Stimulated activated CD8-positive, alpha-beta memory T cell treated with anti-CD3 and anti-CD28 coated beads, Interleukin-2, amount 100 ng/mL, for 1 hour (primary cell): ENCODE measurements at regions not wholly inside any gene's neighbourhood (a gene's known extent, or its start where the extent isn't known, plus 50 kb on each side); places are given as distances from the start of the nearest gene placed in this dataset.
A peak's percentile ranks its signal among the peaks of the same experiment; 100 is the strongest.
"Not testable (repeated sequence)": the region's sequence is repeated elsewhere in the genome, so short reads cannot be mapped to it uniquely, and the experiment has no call there.

Source experiments
- DNase-seq, 2 donors: peaks; one replicate each; pipeline ENCODE4 v3.0.0-alpha.2; 2020; ENCODE audit warnings: low read depth in 2 of 2

GRCh38 chr14:52202151-52202550 lies 65.3 kb upstream of the PTGDR start:
- no peak for DNase-seq

DNA sequence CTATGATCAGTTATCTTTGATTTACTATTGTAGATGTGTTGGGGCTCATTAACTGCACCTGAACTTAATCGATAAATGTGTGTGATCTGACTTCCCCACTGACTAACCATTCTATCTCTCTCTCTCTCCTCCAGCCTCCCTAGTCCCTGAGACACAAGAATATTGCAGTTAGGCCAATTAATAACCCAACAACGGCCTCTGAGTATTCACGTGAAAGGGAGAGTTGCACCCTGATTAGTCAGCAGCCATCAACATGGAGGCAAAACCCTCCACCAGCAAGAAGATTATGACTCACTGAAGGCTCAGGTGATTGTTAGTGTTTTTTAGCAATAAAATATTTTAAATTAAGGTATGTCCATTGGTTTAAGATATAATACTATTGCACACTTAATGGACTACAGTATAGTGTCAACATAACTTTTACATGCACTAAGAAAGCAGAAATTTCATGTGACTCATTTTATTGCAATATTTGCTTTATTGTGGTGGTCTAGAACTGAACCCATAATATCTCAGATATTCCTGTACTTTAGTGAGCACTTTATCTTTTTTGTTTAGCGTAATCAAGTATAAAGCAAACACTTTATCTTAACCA lies 77.1 kb upstream of the PTGDR start:
- no peak for DNase-seq

DNA sequence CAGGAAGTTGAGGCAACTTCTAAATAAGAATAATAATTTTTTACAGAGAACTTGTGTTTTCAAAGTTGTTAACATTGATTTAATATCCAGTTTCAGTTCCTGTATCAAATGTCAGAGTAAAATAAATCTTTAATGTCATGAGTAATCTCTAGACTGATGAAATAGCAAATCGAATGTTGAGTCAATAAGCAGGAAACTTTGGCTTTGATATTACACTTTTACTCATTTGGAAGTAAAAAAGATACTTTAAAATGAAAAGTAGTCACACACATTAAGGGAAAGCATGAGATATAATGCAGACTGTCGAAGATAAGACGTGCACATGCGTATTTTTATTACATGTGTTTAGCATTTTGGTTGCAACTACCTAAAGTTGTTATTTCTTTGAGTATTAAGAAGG lies 78.2 kb upstream of the PTGDR start:
- DNase-seq = no peak

GRCh38 chr14:52188381-52188780 lies 79.1 kb upstream of the PTGDR start:
- no peak for DNase-seq

DNA sequence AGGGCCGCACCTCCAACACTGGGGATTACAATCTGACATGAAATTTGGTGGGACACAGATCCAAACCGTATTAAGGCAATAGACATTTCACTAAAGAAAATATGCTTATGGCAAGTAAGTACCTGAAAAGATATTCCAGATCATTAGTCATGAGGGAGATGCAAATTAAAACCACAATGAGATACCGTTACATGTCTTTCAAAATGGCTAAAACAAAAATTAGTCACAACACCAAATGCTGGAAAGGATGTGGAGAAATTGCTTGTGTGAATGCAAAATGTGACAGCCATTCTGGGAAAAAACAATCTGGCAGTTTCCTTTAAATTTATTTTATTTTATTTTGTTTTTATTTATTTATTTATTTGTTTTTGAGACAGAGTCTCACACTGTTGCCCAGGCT lies 82.3 kb upstream of the PTGDR start:
- no peak for DNase-seq

DNA sequence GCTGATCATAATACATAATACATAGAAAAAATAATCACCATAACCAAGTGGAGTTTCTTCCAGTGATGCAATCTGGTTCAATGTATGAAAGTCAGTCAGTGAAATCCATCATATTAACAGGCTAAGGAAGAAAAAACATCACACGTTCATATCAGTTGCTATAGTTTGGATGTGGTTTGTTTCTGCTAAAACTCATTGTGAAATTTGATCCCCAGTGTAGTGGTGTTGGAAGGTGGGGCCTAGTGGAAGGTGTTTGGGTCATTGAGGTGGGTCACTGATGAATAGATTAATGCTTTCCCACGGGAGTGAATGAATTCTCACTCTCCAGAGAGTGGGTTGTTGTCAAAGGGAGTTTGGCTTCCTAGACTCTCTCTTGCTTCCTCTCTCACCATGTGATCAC lies 84.6 kb upstream of the PTGDR start:
- DNase-seq = no peak

DNA sequence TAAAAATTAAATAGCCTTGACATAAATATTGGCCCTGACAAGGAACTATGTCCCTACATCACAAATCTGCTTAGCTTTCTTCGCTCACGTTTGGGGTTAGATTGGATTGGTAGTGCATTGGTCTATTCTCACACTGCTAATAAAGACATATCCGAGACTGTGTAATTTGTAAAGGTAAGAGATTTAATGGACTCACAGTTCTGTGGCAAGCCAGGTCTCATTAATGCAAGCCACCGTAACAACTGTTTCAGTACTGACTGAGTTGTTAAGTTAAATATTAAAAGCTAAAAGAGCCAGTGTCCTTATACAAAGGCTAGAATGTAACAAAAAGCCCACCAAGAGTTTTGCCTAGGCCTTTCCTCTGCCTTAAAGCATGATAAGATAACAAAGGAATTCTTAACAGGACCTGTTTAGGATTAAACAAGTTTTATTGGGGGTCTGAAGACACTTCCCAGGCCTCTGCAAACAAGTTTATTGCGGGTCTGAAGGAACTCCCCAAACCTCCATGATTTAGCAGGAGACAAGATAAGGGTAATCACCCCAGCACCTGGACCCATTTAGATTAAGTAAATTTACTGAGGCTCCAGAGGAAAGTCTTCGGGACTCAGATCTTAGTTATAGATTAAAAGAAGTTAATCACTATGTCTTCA lies 88.2 kb upstream of the PTGDR start:
- DNase-seq = no peak

- DNase-seq = peak; percentile 11 to 21
These were observed 91.5 kb upstream of the PTGDR start for GRCh38 chr14:52175982-52176502.

DNA sequence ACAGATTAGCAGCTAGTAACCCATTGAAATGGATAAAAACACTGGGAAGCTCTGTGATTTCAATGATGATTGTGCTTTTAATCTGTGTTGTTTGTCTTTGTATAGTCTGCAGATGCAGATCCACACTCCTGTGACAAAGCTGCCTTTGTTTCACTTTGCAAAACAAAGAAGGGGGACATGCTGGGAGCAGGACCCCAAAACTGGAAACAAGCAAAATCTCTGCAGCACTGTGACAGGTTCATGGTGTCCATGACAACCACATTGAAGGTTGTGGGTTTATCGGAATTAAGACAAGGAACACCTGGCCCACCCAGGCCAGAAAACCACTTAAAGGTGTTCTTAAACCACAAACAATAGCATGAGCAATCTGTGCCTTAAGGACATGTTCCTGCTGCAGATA lies 95.6 kb upstream of the PTGDR start:
- not testable (repeated sequence) for DNase-seq

DNA sequence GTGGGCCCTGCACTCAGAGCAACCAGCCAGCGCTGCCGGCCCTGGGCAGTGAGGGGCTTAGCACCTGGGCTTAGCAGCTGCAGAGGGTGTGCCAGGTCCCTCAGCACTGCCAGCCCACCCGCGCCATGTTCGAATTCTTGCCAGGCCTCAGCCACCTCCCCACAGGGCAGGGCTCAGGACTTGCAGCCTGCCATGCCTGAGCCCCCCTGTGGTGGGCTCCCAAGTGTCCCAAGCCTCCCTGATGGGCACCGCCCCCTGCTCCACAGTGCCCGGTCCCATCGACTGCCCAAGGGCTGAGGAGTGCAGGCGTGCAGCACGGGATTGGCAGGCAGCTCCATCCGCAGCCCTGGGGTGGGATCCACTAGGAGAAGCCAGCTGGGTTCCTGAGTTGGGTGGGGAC lies 98.0 kb upstream of the NID2 start:
- DNase-seq = no peak

GRCh38 chr14:52155651-52156213 lies 86.9 kb upstream of the NID2 start:
- no peak for DNase-seq

DNA sequence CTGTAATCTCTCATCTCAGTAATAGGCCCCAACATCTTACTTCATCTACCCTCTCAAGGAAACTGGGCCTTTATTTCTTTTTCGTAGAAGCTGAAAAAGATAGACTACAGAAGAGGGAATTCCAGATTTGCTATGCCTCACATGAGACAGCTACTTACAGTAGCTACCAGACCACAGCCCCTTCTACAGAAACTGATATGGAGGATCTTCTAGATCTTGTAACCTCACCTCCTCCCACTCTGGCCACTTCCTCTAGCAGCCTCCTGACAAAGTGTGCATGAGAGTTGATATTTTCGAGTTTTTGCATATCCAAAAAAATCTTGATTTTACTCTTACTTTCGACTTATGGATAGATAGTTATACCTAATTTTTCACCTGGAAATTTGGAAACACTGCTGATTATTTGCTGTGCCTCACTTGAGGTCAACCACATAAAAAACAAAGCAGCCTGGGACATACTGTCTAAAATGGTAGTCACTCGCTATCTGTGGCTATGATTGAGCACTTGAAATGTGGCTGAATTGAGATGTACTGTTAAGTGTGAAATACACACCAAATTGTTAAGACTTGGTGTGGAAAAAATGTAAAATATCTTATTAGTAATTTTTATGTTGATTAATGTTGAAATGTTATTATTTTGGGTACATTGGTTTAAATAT lies 86.3 kb upstream of the NID2 start:
- no peak for DNase-seq

DNA sequence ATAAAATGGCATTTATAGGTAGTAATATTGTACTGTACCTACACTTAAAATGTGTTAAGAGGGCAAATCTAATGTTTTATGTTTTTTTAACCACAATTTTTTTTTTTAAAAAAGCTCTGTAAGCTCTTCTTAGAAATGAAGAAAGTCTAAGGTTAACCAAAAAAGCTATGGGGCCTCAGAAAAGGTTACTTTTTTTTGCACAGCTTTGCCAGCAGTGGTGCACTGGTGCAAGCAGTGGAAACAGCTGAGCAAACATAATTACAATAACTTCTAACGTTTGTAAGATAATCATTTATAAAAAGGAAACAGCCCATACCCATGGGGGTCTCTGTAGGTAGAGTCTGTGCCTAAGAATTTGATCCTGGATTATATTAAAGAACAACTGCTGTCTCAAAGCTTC lies 85.1 kb upstream of the NID2 start:
- DNase-seq = no peak

GRCh38 chr14:52150162-52150561 lies 81.3 kb upstream of the NID2 start:
- DNase-seq = no peak

GRCh38 chr14:52148371-52148770 lies 79.5 kb upstream of the NID2 start:
- no peak for DNase-seq

DNA sequence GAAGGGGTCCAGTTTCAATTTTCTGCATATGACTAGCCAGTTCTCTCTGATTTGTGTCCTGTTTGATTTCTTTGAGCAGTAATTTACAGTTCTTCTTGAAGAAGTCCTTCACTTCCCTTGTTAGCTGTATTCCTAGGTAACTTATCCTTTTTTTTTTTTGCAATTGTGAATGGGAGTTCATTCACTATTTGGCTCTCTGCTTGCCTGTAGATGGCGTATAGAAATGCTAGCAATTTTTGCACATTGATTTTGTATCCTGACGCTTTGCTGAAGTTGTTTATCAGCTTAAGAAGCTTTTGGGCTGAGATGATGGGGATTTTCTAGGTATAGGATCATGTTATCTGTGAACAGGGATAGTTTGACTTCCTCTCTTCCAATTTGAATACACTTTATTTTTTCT lies 77.6 kb upstream of the NID2 start:
- no peak for DNase-seq

GRCh38 chr14:52144099-52144498 lies 75.2 kb upstream of the NID2 start:
- not testable (repeated sequence) for DNase-seq

DNA sequence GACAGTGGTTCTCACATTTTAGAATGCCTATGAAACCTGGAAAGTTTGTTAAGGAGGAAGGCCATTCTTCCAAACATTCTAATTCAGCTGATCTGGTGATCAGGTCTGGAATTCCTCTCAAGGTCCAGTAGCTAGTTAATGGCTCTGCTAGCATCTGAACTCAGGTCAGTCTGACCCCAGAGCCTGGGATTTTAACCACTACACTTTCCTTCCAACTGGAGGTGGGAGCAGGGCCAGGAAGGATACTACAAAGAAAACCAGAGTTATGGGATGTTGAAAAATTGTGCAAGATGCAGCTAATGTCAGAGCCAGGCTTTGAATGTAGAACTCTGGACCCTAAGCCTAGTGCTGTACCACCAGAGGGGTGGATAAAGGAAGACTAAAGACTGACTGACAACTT lies 73.6 kb upstream of the NID2 start:
- DNase-seq = no peak

GRCh38 chr14:52131640-52132320 lies 62.9 kb upstream of the NID2 start:
- DNase-seq = peak in 1 of 2 donors; percentile 8

- DNase-seq = no peak
These were observed 60.9 kb upstream of the NID2 start for GRCh38 chr14:52129721-52130120.

DNA sequence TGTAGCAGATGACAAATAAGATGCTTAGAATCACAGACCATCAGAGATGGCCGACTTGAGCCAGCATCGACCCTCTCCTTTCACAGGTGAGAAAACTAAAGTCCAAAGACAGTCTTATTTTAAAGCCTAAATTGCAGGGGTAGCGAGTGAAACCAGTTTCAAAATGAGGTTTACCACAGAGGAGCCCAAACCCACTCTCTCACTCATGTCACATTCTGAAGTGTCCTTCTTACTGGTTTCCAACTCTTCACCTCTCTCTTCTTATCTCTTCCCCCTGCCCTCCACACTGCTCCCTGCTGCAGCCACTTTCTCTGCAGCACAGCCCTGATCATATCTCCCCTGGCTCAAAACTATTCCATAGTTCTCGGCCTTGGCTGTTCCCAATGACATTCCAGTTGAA lies 57.0 kb upstream of the NID2 start:
- DNase-seq = no peak
